ENCODE measurements at regions not wholly inside any gene's neighbourhood (a gene's known extent, or its start where the extent isn't known, plus 50 kb on each side); places are given as distances from the start of the nearest gene placed in this dataset.

- no peak for DNase-seq (ENCODE audit: low spot score, unreplicated experiment)
- Mint-ChIP-seq H3K27me3 (peaks cover 3% of the 10 kb centered on the region), H3K27ac (no peak overlapping the region), H3K36me3 (ENCODE audit: insufficient read depth) (no peaks in the 10 kb centered on the region), H3K4me1 (ENCODE audit: low read depth) (peaks cover 7% of the 10 kb centered on the region), H3K4me3 (ENCODE audit: low read depth) (no peak overlapping the region), H3K9me3 (ENCODE audit: low read depth) (peaks cover 3% of the 10 kb centered on the region)
- TF ChIP-seq, protein P1, sequence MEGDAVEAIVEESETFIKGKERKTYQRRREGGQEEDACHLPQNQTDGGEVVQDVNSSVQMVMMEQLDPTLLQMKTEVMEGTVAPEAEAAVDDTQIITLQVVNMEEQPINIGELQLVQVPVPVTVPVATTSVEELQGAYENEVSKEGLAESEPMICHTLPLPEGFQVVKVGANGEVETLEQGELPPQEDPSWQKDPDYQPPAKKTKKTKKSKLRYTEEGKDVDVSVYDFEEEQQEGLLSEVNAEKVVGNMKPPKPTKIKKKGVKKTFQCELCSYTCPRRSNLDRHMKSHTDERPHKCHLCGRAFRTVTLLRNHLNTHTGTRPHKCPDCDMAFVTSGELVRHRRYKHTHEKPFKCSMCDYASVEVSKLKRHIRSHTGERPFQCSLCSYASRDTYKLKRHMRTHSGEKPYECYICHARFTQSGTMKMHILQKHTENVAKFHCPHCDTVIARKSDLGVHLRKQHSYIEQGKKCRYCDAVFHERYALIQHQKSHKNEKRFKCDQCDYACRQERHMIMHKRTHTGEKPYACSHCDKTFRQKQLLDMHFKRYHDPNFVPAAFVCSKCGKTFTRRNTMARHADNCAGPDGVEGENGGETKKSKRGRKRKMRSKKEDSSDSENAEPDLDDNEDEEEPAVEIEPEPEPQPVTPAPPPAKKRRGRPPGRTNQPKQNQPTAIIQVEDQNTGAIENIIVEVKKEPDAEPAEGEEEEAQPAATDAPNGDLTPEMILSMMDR (IDR thresholded peaks at IDR 0.05; ENCODE audit: unreplicated experiment), result no peak
Observed at GRCh38 chr6:14796974-14797762, 448.7 kb upstream of the JARID2 start.

DNA sequence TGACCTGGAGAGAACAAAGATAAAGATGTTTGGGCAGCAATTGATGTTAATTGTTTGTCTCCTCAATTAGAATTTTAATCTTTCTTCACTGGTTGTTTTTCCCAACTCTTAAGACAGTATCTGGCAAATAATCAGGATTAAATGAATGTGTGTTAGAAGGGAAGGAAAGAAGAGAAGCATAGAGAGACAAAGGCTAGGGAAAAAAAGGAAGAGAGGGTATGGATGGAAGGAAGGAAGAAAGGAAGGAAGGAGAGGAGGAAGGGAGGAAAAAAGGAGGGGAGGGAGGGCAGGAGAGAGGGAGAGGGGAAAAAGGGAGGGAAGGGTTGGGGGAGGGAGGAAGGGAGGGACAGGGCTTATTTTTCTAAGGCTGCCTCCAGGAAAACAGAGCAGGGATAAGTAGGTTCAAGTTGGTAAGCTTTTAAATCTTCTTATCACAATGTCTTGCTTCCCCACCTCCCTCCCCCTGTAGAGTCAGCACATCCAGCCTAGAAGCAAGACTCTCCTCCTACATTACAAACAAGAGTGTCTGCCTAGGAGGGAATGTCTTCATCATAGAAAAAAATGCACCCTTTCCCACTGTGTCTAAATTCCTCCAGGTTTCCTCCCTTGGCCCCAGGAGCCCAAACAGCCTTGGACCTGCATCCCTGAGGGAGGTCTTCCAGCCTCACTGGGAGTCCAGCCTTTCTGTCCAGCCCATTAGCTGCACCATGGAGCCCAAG is 447.8 kb upstream of the JARID2 start:
- no peak for DNase-seq (ENCODE audit: low spot score, unreplicated experiment)
- Mint-ChIP-seq H3K4me3 (ENCODE audit: low read depth) (no peak overlapping the region), H3K36me3 (ENCODE audit: insufficient read depth) (no peaks in the 10 kb centered on the region), H3K4me1 (ENCODE audit: low read depth) (peaks cover 6% of the 10 kb centered on the region), H3K27ac (no peak overlapping the region), H3K27me3 (peaks cover 8% of the 10 kb centered on the region), H3K9me3 (ENCODE audit: low read depth) (peaks cover 3% of the 10 kb centered on the region)
- TF ChIP-seq, protein P1 (IDR thresholded peaks at IDR 0.05; ENCODE audit: unreplicated experiment), result no peak

DNA sequence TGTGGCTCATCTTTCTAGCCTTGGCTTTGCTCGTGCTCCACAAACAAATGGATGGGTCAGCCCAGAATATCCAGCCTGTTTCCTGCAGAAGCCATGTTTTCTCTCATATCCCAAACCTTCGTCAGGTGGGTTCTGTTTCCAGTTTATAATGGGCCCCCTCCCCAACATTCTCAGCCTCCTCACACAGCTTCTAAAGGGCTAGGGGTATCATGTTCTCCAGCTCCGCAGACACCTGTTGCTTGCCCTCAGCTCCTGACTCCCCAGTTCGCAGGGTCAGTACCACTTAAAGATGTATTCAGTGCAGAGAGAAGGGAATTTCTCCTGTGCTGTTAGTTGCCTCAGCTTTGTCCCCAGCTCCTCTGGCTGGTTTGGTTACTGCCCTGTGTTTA is 447.3 kb upstream of the JARID2 start:
- no peak overlapping the region for H3K4me3 Mint-ChIP-seq (ENCODE audit: low read depth)
- peaks cover 10% of the 10 kb centered on the region for H3K27me3 Mint-ChIP-seq
- H3K36me3 Mint-ChIP-seq (ENCODE audit: insufficient read depth), result no peaks in the 10 kb centered on the region
- TF ChIP-seq, protein P1 (IDR thresholded peaks at IDR 0.05; ENCODE audit: unreplicated experiment), result no peak
- no peak for DNase-seq (ENCODE audit: low spot score, unreplicated experiment)
- peaks cover 3% of the 10 kb centered on the region for H3K9me3 Mint-ChIP-seq (ENCODE audit: low read depth)
- H3K4me1 Mint-ChIP-seq (ENCODE audit: low read depth), result peaks cover 6% of the 10 kb centered on the region
- H3K27ac Mint-ChIP-seq, result no peak overlapping the region

GRCh38 chr6:14798996-14799588 is 446.8 kb upstream of the JARID2 start:
- TF ChIP-seq, protein P1 (IDR thresholded peaks at IDR 0.05; ENCODE audit: unreplicated experiment), result no peak
- H3K36me3 Mint-ChIP-seq (ENCODE audit: insufficient read depth), result no peaks in the 10 kb centered on the region
- H3K27ac Mint-ChIP-seq, result no peak overlapping the region
- DNase-seq (ENCODE audit: low spot score, unreplicated experiment), result no peak
- H3K9me3 Mint-ChIP-seq (ENCODE audit: low read depth), result peaks cover 3% of the 10 kb centered on the region
- H3K4me3 Mint-ChIP-seq (ENCODE audit: low read depth), result no peak overlapping the region
- H3K27me3 Mint-ChIP-seq, result peaks cover 13% of the 10 kb centered on the region
- peaks cover 6% of the 10 kb centered on the region for H3K4me1 Mint-ChIP-seq (ENCODE audit: low read depth)

- peaks cover 3% of the 10 kb centered on the region for H3K9me3 Mint-ChIP-seq (ENCODE audit: low read depth)
- H3K36me3 Mint-ChIP-seq (ENCODE audit: insufficient read depth), result no peaks in the 10 kb centered on the region
- no peak overlapping the region for H3K4me3 Mint-ChIP-seq (ENCODE audit: low read depth)
- H3K27ac Mint-ChIP-seq, result no peak overlapping the region
- TF ChIP-seq, protein P1 (IDR thresholded peaks at IDR 0.05; ENCODE audit: unreplicated experiment), result no peak
- H3K4me1 Mint-ChIP-seq (ENCODE audit: low read depth), result peaks cover 6% of the 10 kb centered on the region
- H3K27me3 Mint-ChIP-seq, result peaks cover 13% of the 10 kb centered on the region
- no peak for DNase-seq (ENCODE audit: low spot score, unreplicated experiment)
Observed at GRCh38 chr6:14799928-14800327, 445.9 kb upstream of the JARID2 start.

All from progenitor cell of endocrine pancreas (in vitro differentiated cells).